Mesendoderm (in vitro differentiated cells): ENCODE measurements at regions not wholly inside any gene's neighbourhood (a gene's known extent, or its start where the extent isn't known, plus 50 kb on each side); places are given as distances from the start of the nearest gene placed in this dataset.
"Not testable (repeated sequence)": the region's sequence is repeated elsewhere in the genome, so short reads cannot be mapped to it uniquely, and the experiment has no call there.

ENCODE experiments used
- DNase-seq: peaks from one replicate; pipeline ENCODE4 v3.0.0; 2013
- H2AK5ac ChIP-seq: 2 replicates; pipeline ENCODE4 v1.6.1; 2013; ENCODE audit warnings: low read length, inconsistent platforms
- H2BK120ac ChIP-seq: 2 replicates; pipeline ENCODE4 v1.6.1; 2013; ENCODE audit warnings: low read depth, mild to moderate bottlenecking, low read length, moderate library complexity, mixed read lengths
- H2BK15ac ChIP-seq: replicated peaks from 2 replicates; pipeline ENCODE4 v1.6.1; 2013; ENCODE audit warnings: low read depth, mild to moderate bottlenecking, moderate library complexity
- H2BK5ac ChIP-seq: 2 replicates; pipeline ENCODE4 v1.6.1; 2013; ENCODE audit warnings: low read length, inconsistent platforms
- H3K18ac ChIP-seq: 2 replicates; pipeline ENCODE4 v1.6.1; 2013; ENCODE audit warnings: mild to moderate bottlenecking, low read length, mixed read lengths
- H3K23ac ChIP-seq: one replicate; pipeline ENCODE4 v1.6.1; 2013; ENCODE audit warnings: low read length
- H3K27ac ChIP-seq: 2 replicates; pipeline ENCODE4 v1.5.1; 2013; ENCODE audit warnings: low read depth, mild to moderate bottlenecking, inconsistent platforms, low read length, moderate library complexity
- H3K27me3 ChIP-seq: 2 replicates; pipeline ENCODE4 v1.6.1; 2013; ENCODE audit warnings: low read length, control low read depth, mild to moderate bottlenecking, inconsistent platforms; ENCODE audit not compliant: insufficient read depth, poor library complexity
- H3K36me3 ChIP-seq: 2 replicates; pipeline ENCODE4 v1.6.1; 2013; ENCODE audit warnings: low read length, inconsistent platforms; ENCODE audit not compliant: control insufficient read depth, insufficient read depth
- H3K4ac ChIP-seq: one replicate; pipeline ENCODE4 v1.6.1; 2013; ENCODE audit warnings: low read depth, mild to moderate bottlenecking, low read length, moderate library complexity
- H3K4me1 ChIP-seq: 2 replicates; pipeline ENCODE4 v1.6.1; 2013; ENCODE audit warnings: low read depth, low read length, inconsistent platforms; ENCODE audit not compliant: control insufficient read depth
- H3K4me2 ChIP-seq: 2 replicates; pipeline ENCODE4 v1.6.1; 2013; ENCODE audit warnings: low read length
- H3K4me3 ChIP-seq: 2 replicates; pipeline ENCODE4 v1.5.1; 2013; ENCODE audit warnings: mild to moderate bottlenecking, low read length
- H3K56ac ChIP-seq: one replicate; pipeline ENCODE4 v1.6.1; 2013; ENCODE audit warnings: low read length
- H3K79me1 ChIP-seq: 2 replicates; pipeline ENCODE4 v1.6.1; 2013; ENCODE audit warnings: low read length, inconsistent platforms
- H3K79me2 ChIP-seq: 2 replicates; pipeline ENCODE4 v1.6.1; 2013; ENCODE audit warnings: mild to moderate bottlenecking, low read length; ENCODE audit not compliant: control insufficient read depth, insufficient read depth
- H3K9ac ChIP-seq: 2 replicates; pipeline ENCODE4 v1.6.1; 2013; ENCODE audit warnings: low read length, inconsistent platforms
- H4K5ac ChIP-seq: one replicate; pipeline ENCODE4 v1.6.1; 2013; ENCODE audit warnings: low read length
- H4K8ac ChIP-seq: one replicate; pipeline ENCODE4 v1.6.1; 2013; ENCODE audit warnings: low read depth, mild to moderate bottlenecking, control low read depth, low read length, moderate library complexity
- WGBS: extraction: QIAGEN DNeasy Blood & Tissue Kit; methylation state at CpG from one replicate; pipeline ENCODE4 v1.1.7; 2013; ENCODE audit warnings: low lambda C conversion rate, missing lambda C conversion rate; ENCODE audit not compliant: insufficient coverage; ENCODE audit errors: extremely low coverage; 5-methylcytosine and 5-hydroxymethylcytosine counted together

GRCh38 chr1:172855983-172856382 lies 194.8 kb downstream of the TNFSF18 start:
- not testable (repeated sequence) for H3K79me2 ChIP-seq, H3K23ac ChIP-seq, H2BK5ac ChIP-seq, H4K5ac ChIP-seq, H3K79me1 ChIP-seq, H3K18ac ChIP-seq, H3K9ac ChIP-seq, H2BK120ac ChIP-seq, H2AK5ac ChIP-seq, H3K4me1 ChIP-seq, H3K27me3 ChIP-seq, H2BK15ac ChIP-seq, H3K36me3 ChIP-seq, H3K56ac ChIP-seq, H3K4me2 ChIP-seq, H4K8ac ChIP-seq, H3K27ac ChIP-seq, H3K4me3 ChIP-seq
- no CpG with 5 or more reads among the region's 9 CpGs for WGBS
- DNase-seq = peak; percentile 30
- H3K4ac ChIP-seq = peak overlapping the region; percentile 7

- no CpG with 5 or more reads among the region's 2 CpGs for WGBS
Observed at GRCh38 chr1:172863031-172863430, 187.7 kb downstream of the TNFSF18 start.

GRCh38 chr1:172867216-172867818 lies 183.4 kb downstream of the TNFSF18 start:
- no peaks in the 10 kb centered on the region for H3K27me3 ChIP-seq
- H3K4me1 ChIP-seq = no peaks in the 10 kb centered on the region
- H3K56ac ChIP-seq = no peak overlapping the region
- H2BK120ac ChIP-seq = no peak overlapping the region
- no peak for DNase-seq
- no peak overlapping the region for H3K4me3 ChIP-seq
- no peaks in the 10 kb centered on the region for H3K36me3 ChIP-seq
- H3K27ac ChIP-seq = no peak overlapping the region
- no peak overlapping the region for H4K5ac ChIP-seq
- no CpG with 5 or more reads among the region's 2 CpGs for whole genome bisulfite sequencing
- H2AK5ac ChIP-seq = no peak overlapping the region
- no peak overlapping the region for H3K9ac ChIP-seq
- H3K4me2 ChIP-seq = no peak overlapping the region
- no peak overlapping the region for H3K18ac ChIP-seq
- H4K8ac ChIP-seq = no peak overlapping the region
- no peak overlapping the region for H3K4ac ChIP-seq
- no peak overlapping the region for H2BK5ac ChIP-seq
- H2BK15ac ChIP-seq = no peak overlapping the region
- H3K79me2 ChIP-seq = no peaks in the 10 kb centered on the region
- no peaks in the 10 kb centered on the region for H3K79me1 ChIP-seq
- H3K23ac ChIP-seq = no peak overlapping the region

More at GRCh38 chr1:172863031-172863430, 187.7 kb downstream of the TNFSF18 start:
- Histone ChIP-seq H2BK5ac (no peak overlapping the region), H4K8ac (no peak overlapping the region), H3K79me2 (no peaks in the 10 kb centered on the region), H3K4me2 (no peak overlapping the region), H2BK15ac (no peak overlapping the region), H3K4ac (no peak overlapping the region), H2AK5ac (no peak overlapping the region), H2BK120ac (no peak overlapping the region), H3K27me3 (no peaks in the 10 kb centered on the region), H3K79me1 (no peaks in the 10 kb centered on the region), H3K36me3 (no peaks in the 10 kb centered on the region), H3K56ac (no peak overlapping the region), H3K27ac (no peak overlapping the region), H3K4me1 (no peaks in the 10 kb centered on the region), H3K18ac (no peak overlapping the region), H4K5ac (no peak overlapping the region), H3K23ac (no peak overlapping the region), H3K9ac (no peak overlapping the region), H3K4me3 (no peak overlapping the region)
- DNase-seq = no peak

GRCh38 chr1:172870901-172871606 lies 179.7 kb downstream of the TNFSF18 start:
- H3K27ac ChIP-seq = no peak overlapping the region
- no peaks in the 10 kb centered on the region for H3K36me3 ChIP-seq
- no peak overlapping the region for H4K5ac ChIP-seq
- H3K4me3 ChIP-seq = no peak overlapping the region
- H4K8ac ChIP-seq = no peak overlapping the region
- no peak overlapping the region for H2BK15ac ChIP-seq
- no peak overlapping the region for H3K9ac ChIP-seq
- H3K27me3 ChIP-seq = no peaks in the 10 kb centered on the region
- no peaks in the 10 kb centered on the region for H3K79me2 ChIP-seq
- H3K4me1 ChIP-seq = no peaks in the 10 kb centered on the region
- no peak overlapping the region for H3K56ac ChIP-seq
- no peak overlapping the region for H3K4me2 ChIP-seq
- H3K79me1 ChIP-seq = no peaks in the 10 kb centered on the region
- no peak overlapping the region for H3K18ac ChIP-seq
- H3K23ac ChIP-seq = no peak overlapping the region
- H2BK120ac ChIP-seq = no peak overlapping the region
- no peak overlapping the region for H2AK5ac ChIP-seq
- no peak overlapping the region for H2BK5ac ChIP-seq
- no peak for DNase-seq
- no peak overlapping the region for H3K4ac ChIP-seq

- Histone ChIP-seq H3K27ac (no peak overlapping the region), H3K36me3 (no peaks in the 10 kb centered on the region), H3K79me2 (no peaks in the 10 kb centered on the region), H2BK120ac (no peak overlapping the region), H3K56ac (no peak overlapping the region), H3K4me1 (no peaks in the 10 kb centered on the region), H2BK15ac (no peak overlapping the region), H2AK5ac (no peak overlapping the region), H3K4me3 (no peak overlapping the region), H2BK5ac (no peak overlapping the region), H3K79me1 (no peaks in the 10 kb centered on the region), H3K4ac (no peak overlapping the region), H3K27me3 (no peaks in the 10 kb centered on the region), H4K8ac (no peak overlapping the region), H3K9ac (no peak overlapping the region), H4K5ac (no peak overlapping the region), H3K23ac (no peak overlapping the region), H3K4me2 (no peak overlapping the region), H3K18ac (no peak overlapping the region)
- no peak for DNase-seq
- no CpG with 5 or more reads among the region's 1 CpG for WGBS
Observed at GRCh38 chr1:172874950-172875349, 175.8 kb downstream of the TNFSF18 start.

GRCh38 chr1:172875892-172876291 lies 174.8 kb downstream of the TNFSF18 start:
- H3K4me2 ChIP-seq = no peak overlapping the region
- no peak overlapping the region for H2BK120ac ChIP-seq
- H3K23ac ChIP-seq = no peak overlapping the region
- H2BK5ac ChIP-seq = no peak overlapping the region
- no peak overlapping the region for H3K4ac ChIP-seq
- no peak for DNase-seq
- no peaks in the 10 kb centered on the region for H3K36me3 ChIP-seq
- no peak overlapping the region for H3K27ac ChIP-seq
- H3K79me1 ChIP-seq = no peaks in the 10 kb centered on the region
- no peaks in the 10 kb centered on the region for H3K79me2 ChIP-seq
- H3K27me3 ChIP-seq = no peaks in the 10 kb centered on the region
- H3K9ac ChIP-seq = no peak overlapping the region
- no peak overlapping the region for H3K56ac ChIP-seq
- H4K8ac ChIP-seq = no peak overlapping the region
- H3K4me3 ChIP-seq = no peak overlapping the region
- no peak overlapping the region for H3K18ac ChIP-seq
- no peak overlapping the region for H4K5ac ChIP-seq
- H3K4me1 ChIP-seq = no peaks in the 10 kb centered on the region
- no peak overlapping the region for H2AK5ac ChIP-seq
- no peak overlapping the region for H2BK15ac ChIP-seq
